Activated CD4-positive, CD25-positive, alpha-beta regulatory T cell treated with anti-CD3 and anti-CD28 coated beads, Interleukin-2, amount 50 U/mL, for 24 hours (primary cell): ENCODE measurements at regions not wholly inside any gene's neighbourhood (a gene's known extent, or its start where the extent isn't known, plus 50 kb on each side); places are given as distances from the start of the nearest gene placed in this dataset.

ENCODE experiments used
- ATAC-seq, 2 donors: fragments of 150-1000 bp; cut with Tn5 transposase; one replicate each; pipeline ENCODE4 v1.10.0; 2021; ENCODE audit warnings: mild to moderate bottlenecking in 1 of 2, moderate library complexity in 1 of 2

DNA sequence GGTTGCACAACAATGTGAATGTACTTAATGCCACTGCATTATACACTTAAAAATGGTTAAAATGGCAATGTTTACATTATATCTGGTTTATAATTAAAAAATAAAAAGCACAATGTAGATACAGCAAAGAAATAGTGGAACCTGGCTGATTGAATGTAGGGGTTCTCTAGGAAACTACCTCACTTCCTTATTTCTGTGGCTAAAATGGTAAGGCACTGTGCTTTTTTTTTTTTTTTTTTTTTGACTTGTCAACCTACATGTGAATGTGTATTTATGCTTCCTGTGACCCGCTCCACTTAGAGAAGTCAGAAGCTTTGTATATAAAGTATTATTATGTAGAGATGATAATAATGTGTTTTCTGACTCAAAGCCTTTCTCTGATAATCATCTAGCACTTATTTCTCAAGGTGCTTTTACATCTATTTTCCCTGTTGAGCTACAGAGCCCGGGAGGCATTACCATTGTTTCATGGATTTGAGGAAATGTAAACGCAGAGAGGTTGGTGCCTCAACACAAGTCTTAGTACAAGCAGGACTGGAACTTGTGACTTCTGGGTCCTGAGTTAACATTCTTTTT, 55.0 kb downstream of the SOX4 start:
- no peak for ATAC-seq

DNA sequence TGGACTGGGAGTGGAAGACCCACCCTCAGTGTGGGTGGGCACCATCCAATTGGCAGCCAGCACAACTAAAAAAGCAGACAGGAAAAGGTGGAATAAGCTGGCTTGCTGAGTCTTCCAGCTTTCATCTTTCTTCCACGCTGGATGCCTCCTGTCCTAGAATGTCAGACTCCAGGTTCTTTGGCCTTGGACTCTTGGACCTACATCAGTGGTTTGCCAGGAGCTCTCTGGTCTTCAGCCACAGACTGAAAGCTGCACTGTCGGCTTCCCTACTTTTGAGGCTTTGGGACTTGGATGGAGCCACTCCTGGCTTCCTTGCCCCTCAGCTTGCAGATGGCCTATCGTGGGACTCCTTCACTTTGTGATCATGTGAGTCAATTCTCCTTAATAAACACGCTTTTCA, 59.8 kb downstream of the SOX4 start:
- no peak for ATAC-seq

DNA sequence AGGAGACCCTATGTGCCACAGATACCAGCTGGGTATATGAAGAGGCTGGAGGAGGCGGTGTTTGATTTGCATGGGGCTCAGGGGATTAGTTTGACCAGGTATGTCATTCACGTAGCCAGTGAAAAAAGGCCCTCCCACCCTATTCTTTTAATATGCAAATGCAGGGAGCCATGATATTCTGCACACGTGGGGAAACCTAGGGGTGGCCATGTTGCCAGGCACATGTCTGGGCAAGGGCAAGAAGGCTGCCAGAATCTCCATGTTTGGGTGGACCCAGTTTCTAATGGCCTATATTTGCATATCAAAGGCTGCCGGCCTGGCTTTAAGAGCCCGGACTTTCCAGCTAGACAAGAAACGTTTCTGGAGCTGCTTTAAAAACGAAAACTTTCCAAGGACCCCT, 60.4 kb downstream of the SOX4 start:
- ATAC-seq, result no peak

DNA sequence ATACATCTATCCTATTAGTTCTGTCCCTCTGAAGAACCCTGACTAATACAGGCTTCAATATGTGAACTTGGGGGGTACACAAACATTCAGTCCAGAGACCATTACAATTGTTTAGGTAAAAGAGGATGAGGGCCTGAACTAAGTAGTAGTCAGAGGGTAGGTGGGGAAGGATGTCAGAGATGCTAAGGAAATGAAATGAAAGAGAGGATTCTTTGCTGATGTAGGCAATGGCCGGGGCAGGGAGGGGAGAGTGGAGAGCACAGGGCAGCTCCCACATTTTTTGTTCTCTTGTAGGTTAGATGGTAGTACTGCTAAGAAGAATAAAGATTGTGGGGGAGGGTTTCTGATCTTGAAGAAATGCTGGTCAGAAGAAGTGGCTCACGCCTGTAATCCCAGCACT, 60.8 kb downstream of the SOX4 start:
- no peak for ATAC-seq

DNA sequence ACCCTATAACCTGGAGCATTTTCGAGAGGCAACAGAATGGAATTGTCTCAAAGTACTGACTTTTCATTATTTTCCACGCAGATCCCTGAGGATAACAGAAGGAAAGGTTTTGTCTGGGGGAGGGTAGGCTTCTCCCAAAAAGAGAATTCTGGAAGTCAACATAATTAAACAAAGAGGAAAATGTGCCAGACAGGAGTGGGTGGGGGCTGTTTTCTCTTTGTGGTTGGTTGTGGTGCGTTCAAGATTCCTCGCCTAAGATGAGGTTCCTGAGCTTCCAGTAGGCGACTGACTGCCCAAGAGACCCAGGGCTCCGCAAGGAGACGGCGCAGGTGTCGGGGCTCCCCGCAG, 70.4 kb downstream of the SOX4 start:
- no peak for ATAC-seq

DNA sequence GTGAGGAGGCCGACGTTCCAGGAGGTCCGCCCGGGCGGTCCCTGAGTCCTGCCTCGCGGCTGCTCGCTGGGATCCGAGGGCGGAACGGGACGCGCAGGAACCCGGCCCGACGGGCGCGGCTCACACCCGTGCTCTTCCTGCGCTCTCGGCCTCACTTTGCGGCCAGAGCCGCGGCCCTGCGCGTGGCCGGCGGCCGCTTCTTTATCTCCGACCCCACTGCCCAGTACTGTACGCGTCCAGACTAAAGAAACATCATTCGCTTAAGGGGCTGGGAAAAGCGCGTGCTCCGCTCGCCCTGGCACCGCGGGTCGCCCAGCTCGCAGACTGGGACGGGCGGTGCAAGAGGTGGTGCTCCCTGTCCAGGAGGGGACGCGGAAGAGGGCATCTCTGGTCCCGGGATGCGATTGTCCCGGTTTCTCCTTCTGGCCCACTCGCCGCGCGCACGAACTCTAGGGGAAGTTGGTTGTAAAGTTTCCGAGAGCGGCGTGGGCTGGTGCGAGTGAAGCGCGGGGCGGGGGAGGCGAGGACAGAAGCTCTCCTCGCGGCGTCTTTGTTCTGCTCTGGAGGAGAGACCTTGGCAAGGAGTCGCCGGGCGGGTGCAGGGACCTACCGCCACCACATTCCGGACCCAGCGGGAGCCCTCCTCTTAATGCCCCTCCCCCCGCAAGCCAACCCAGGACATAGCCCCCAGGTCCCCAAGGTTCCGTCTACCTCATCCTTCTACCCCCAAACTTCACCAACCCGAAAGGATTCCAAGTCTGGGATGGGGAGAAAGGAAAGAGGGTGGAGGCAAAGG, 71.0 kb downstream of the SOX4 start:
- no peak for ATAC-seq

DNA sequence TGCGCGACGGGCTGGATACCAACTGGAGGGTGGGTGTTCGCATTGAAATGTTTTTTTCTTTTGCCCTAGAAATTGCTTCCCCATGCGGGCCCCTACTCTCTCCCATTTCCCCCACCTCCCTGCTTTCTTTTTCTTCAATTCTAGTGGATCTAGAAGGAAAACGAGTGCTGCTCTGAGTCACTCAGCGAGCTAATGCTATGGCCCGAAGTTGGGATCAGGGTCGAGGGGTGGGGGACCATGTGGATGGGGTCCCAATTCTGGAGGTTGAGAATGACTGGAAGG, 71.5 kb downstream of the SOX4 start:
- no peak for ATAC-seq

DNA sequence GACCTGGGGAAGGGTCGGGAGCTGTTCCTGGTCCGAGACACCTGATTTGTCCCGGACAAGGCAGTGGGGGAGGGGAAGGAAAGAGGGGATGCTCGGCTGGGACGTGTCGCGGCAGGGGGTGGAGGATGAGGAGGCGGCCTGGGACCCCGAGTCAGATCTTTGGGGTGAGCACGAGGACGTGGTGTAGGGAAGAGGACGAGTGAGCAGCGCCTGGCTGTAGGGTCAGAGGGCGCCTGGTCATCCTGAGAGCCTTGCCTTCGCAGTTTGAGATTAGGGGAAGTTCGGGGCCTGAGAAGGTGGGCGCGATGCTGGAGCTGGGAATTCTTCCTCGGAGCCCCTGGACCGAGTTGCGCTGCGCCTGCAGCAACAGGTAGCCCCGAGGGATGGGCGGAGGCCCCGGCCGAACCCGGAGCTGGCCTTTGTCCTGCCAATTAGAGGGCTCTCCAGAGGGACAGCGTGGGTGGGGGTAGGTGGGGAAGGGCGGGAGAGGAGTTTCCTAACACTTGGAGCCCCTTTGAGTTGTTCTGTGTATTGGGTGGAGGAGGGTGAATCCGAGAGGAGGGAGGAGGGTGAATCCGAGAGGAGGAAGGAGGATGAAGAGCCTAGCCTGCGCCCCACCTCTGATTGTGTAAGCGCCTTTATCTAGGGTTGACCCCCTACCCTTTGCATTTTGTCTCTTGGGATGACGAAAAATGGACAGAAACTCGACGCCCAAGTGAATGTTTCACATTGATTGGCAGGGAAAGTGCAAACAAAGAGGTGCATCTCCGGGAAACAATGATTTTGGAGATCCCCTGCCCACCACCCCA, 72.0 kb downstream of the SOX4 start:
- no peak for ATAC-seq

DNA sequence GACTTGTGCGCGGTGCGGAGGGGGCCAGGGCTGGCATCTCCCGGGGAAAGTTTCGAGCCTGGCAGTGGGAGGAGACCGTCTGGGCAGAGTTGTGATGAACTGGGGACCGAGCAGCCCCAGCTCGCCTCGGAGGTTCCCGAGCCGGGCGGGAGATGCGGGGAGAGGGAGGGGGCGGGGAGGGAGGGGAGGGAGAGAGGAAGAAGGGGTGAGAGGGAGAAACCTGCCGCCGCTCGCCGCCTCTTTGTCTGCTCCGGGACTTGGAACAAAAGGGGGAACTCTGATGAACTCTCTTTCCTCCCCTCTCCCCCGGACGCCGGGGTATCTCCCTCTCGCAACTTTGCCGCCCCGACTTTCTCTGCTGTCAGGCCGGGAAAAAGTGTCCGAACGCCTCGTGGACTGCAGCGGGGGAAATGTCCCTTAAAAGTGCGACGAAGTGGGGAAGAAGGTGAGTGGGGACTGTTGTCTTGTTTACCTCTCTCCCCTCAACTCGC, 72.7 kb downstream of the SOX4 start:
- no peak for ATAC-seq

DNA sequence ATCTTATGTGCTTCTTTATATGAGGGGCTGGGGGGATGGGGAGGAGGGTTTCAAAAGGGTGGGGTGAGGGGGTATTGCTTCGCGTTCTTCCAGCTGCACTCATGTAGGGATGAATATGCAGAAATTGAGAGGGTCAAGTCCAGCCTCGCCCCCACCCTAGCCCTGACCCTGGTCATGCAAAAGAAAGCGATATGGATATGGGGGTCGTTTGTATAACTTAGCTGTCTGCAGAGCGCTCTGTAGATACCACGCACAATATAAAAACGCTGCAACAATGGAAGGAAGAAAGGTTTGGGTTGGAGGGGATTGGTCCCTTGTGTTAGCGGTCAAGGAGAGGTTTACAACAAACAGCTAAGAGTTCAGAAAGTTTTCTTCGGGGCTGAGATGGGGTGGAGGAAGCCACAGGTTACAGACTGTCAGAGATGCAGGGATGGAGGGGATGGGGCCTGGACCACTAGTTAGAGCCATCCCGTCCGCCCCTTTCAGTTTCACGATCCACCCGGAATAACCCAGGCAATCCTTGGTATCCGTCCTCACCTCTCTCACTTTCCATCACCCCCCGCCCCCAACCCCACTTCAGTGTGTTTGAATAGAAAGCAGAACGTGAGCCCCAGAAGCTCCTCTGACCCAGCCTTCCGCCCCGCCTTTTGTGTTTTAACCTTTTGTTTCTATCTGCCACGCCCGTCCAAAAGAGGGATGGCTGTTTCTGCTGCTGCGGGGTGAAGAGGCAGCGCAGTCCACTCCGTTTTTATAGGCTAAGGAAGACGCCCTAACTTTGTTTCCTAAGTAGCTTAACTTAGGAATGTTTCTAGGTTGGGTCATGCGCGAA, 73.5 kb downstream of the SOX4 start:
- no peak for ATAC-seq

DNA sequence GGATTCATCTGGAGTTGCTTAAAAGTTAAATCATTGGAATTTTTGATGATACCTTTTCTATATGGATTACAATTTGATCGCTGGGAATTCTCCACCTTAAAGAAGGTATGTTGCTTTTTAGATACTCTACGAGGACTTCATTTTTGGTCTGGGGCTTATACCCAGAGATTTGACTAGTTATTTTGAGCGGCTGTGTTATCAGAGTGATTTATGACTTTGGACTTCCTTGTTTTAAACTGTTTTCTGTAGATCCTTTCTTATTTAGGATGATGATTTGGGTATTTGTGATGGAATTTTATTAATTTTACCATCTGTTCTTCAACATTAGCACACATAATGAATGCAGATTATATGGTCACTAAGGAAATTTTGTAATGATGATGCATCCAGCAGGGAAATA, 75.2 kb downstream of the SOX4 start:
- no peak for ATAC-seq

DNA sequence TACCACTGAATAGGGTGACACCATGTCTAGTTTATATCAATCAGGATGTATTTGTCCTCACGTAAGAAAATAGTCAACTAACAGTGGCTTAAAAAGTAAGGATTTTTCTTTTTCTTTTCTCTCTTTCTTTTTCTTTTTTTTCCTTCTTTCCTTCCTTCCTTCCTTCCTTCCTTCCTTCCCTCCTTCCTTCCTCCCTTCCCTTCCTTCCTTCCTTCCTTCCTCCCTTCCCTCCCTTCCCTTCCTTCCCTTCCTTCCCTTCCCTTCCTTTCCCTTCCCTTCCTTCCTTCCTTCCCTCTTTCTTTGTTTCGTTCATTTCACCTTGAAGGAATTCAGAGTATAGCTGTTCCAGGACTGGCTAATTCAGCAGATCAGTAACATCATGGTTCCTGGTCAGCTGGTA, 83.2 kb downstream of the SOX4 start:
- ATAC-seq, result no peak

DNA sequence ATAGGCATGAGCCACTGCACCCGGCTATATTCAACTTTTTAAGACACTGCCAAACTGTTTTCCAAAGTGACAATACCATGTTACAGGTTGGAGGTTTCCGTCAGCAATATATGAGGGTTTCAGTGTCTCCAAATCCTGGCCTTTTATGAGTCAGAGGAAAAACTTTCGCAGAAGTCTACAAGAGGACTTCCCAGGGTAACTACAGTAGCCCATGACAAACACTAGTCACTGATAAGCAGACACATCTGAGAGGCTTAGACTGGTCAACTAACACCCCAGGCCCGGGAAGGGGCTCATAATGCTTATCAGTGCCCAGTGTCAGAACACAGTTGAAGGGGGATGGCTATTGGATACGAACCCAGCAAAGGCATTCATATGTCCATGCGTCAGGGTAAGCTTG, 85.4 kb downstream of the SOX4 start:
- no peak for ATAC-seq

DNA sequence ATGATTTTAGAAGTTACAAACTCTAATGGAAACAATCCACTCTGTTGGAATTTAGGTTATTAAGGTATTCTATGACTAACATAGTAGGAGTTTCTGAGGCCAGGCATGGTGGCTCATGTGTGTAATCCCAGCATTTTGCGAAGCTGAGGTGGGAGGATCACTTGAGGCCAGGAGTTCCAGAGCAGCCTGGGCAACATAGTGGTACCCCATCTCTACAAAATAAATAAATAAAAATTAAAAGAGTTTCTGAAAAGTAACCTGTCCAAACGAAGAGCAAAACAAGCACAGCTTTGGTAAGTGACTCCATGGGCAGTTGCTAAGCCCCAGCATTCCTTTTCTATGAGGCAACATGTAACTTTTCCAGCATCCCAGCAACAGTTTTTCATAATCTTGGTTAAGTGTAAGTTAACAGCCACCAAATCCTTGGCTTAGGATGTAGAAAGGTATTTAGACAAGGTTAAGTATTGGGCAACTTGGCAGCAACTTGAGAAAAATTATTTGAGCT, 86.3 kb downstream of the SOX4 start:
- ATAC-seq, result no peak

DNA sequence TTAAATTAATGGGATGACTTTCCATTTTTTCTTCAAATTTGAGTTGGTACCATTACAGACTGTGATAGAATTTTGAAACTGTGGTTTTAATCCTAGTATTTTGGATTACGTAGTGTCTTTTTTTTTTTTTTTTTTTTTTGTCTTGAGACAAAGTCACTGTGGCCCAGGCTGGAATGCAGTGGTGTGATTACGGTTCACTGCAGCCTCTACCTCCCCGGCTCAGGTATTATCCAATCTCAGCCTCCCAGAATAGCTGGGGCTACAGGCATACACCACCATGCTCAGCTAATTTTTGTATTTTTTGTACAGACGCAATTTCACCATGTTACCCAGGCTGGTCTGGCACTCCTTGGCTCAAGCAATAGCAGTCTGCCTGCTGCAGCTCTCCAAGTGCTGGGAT, 87.1 kb downstream of the SOX4 start:
- no peak for ATAC-seq

DNA sequence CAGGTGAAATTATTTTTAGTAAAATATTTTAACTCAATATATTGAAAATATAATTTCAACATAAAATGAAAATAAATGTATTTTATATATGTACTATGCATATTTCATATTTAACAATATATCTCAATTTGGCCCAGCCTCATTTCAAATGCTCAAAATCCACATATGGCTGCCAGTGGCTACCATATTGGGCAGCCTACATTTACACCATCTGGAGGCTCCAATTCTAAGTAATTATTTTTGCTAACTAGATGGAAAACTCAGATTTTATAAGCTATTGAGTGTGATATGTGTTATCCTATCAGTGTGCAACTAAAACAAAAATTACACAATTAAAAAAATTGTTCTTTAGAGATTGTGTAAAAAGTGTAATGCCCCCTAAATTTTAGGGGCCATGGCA, 96.9 kb downstream of the SOX4 start:
- no peak for ATAC-seq

DNA sequence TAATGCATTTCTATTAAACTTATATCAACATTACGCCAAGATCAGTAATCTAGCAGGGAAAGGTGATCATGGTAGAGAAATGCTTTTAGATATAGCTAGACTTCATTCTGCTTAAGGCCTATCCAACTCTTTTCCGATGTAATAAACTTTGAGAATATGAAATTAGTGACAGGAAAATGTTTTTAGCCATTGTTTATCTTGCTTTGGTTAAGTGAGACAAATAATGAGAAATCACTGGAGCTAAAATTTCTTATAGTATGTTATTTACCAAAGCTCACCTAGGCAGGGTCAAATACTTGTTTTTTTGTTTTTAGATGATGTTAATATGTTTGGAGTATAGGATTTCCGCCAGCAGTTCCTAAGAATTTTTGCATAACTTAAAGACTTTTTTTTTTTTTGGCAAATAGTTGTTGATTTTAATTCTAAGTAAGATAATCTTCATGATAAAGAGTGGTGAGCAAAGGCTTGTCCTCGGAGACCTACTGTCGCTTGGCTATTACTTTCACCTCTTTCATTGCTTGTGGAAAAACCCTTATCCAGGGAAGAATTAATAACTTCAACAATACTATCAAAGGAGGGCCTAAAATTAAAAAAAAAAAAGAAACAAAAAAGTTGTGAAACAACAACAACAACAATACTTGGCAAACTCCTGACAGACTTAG, 98.3 kb downstream of the SOX4 start:
- ATAC-seq, result no peak

DNA sequence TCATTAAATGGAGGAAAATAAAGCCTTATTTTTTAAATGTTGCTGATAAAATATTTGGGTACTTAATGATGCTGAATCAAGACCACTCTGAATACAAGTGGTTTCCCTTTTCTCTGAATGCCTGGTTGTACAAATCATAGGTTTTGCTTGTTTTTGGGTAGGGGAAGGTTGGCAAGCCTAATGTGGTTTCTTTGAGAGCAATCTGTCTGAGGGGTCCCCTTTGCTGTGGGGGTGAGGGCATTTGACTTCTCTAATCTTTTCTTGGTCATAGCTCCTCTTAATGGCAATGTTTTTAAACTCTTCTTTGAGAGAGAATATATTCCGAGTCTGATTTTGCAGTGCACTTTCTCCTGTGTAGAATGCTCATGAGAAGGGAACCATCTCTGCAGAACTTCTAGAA, 99.2 kb downstream of the SOX4 start:
- no peak for ATAC-seq

DNA sequence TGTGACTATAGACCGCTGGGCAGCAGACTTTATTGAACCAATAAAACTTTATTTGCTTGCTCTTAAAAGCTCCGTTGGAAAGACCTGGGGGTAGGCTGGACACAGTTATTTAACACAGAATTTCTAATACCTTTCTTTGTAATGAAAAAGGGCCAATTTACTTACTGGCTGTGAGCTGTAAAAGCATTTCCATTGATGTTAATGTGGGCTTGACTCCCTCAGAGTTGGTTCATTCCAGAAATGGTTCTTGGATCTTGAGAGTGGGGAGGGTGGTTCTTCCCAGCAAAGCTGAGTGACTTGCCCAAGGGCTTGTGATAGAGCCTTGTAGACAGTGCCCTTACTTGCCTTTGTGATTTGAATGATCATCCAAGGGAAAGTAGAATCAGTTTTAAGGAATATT, 100.6 kb downstream of the SOX4 start:
- no peak for ATAC-seq

DNA sequence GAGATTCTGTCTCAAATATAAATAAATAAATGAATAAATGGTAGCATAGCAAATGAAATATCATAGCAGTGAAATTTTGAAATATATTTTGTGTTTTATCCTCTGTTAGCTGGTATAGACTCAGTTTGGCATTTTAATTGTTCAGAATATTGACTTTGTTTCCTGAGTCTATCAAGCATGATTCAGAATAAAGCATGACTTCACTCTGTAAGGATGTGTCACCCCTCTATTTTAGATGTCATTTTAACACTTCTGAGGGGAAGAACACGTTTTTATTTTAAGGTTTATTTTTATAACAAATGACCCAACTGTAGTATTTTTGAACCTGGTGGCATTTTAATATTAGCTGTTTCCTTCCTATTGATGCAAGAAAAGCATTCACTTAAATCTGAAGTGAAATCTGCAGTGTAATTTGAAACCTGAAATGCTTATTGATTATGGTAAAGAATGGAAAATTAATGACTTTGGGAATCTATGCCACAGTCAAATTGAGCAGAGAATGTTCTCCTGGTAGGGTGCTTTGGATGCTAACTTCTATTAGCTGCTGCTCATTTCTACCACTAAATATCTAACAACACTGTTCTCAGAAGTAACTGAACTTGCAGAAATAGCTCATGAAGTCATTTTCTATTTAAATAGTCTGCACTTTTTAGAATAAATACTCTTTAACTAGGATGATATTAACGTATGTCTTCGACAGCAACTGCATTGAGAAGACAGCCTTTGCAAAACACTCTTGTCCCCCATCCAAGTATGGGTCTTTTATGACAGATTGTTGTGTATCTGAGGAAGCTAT, 114.2 kb downstream of the SOX4 start:
- no peak for ATAC-seq

DNA sequence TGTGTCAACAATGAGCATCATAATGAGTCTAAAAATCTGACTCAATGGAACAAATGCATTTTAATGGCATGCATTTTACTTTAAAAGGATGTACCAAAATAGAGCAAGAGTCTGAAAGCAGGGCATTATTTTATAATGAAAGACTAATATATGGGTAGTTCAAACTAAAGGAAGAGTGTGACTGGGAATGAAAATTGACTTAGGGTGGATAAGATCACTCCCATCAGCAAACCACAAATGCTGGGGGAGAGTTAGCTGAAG, 114.7 kb downstream of the SOX4 start:
- ATAC-seq, result no peak

DNA sequence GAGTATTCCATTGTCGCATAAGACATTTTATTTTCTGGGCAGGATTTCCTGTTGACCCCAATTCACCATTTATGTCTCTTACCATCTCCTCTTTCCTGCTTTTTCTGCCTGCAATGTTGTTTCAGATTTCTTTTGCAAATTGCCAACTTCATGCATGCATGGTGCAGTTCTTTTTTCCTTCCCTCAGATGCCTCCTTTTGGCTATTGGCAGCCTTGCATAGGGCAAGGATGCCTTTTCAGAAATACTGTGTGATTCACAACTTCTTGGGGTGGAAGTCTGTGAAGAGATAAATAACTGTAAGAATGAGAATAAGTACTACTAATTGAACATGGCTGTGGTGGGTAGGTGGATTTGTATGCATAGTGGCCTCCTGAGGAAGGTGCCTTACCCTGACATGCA, 116.7 kb downstream of the SOX4 start:
- ATAC-seq, result no peak
